Activated T-helper 1 cell treated with anti-CD3 and anti-CD28 coated beads, Interleukin-12 subunit alpha, Interleukin-12 subunit beta, Interleukin-2, Interleukin-4 antibody, amounts not matched to agents 30 ng/mL and 10 ng/mL and 1 ng/mL, durations not matched to agents 14 hours and 24 hours and 36 hours (primary cell): ENCODE measurements at regions not wholly inside any gene's neighbourhood (a gene's known extent, or its start where the extent isn't known, plus 50 kb on each side); places are given as distances from the start of the nearest gene placed in this dataset.

ENCODE experiments used
- DNase-seq: peaks from one replicate; pipeline ENCODE4 v3.0.0; 2021; ENCODE audit warnings: low spot score
- H3K27ac Mint-ChIP-seq: one replicate; pipeline ENCODE4 v1.8.0; 2021; ENCODE audit warnings: mild to moderate bottlenecking, mixed read lengths
- H3K27me3 Mint-ChIP-seq: one replicate; pipeline ENCODE4 v1.8.0; 2022; ENCODE audit warnings: mild to moderate bottlenecking, moderate library complexity, mixed read lengths; ENCODE audit not compliant: insufficient read depth
- H3K36me3 Mint-ChIP-seq: one replicate; pipeline ENCODE4 v1.8.0; 2021; ENCODE audit warnings: low read depth, mixed read lengths
- H3K4me1 Mint-ChIP-seq: one replicate; pipeline ENCODE4 v1.8.0; 2021; ENCODE audit warnings: low read depth, mixed read lengths
- H3K4me3 Mint-ChIP-seq: one replicate; pipeline ENCODE4 v1.8.0; 2021; ENCODE audit warnings: mild to moderate bottlenecking, moderate library complexity, mixed read lengths
- H3K9me3 Mint-ChIP-seq: one replicate; pipeline ENCODE4 v1.8.0; 2021; ENCODE audit warnings: mixed read lengths
- intact Hi-C: fragments of 100-400 bp; cut with micrococcal nuclease; formaldehyde crosslinking; loops from one replicate; pipeline ENCODE4 v1.15.1; 2024

DNA sequence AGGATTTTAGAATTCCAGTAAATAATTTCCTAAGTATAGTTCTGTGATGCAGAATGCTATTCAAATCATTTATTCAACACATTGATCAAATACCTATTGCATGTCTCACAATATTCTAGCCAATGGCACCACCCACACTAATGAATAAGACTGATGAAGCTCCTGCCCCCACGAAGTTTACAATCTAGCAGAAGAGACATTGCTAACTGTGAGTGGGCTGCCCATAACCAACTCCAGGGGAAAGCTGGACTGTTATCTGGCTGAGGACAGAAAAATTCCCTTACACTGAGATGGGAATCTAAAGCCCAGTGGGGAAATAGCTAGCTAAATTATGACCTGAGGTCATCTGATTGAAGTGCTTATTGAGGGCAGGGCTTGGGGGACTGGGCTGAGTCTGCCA lies 128.8 kb upstream of the LYZL2 start:
- intact Hi-C loops: no loop called here
- no peaks in the 10 kb centered on the region for H3K27me3 Mint-ChIP-seq

GRCh38 chr10:30756896-30757295 lies 127.3 kb upstream of the LYZL2 start:
- DNase-seq: no peak
- Mint-ChIP-seq H3K36me3 (no peaks in the 10 kb centered on the region), H3K27me3 (no peaks in the 10 kb centered on the region), H3K4me3 (no peak overlapping the region), H3K4me1 (peaks cover 25% of the 10 kb centered on the region), H3K9me3 (peaks cover 11% of the 10 kb centered on the region), H3K27ac (no peak overlapping the region)
- intact Hi-C loops: no loop called here

More for the DNA sequence above, 128.8 kb upstream of the LYZL2 start:
- no peak for DNase-seq
- Mint-ChIP-seq H3K27ac (no peak overlapping the region), H3K4me3 (no peak overlapping the region), H3K36me3 (no peaks in the 10 kb centered on the region), H3K9me3 (peaks cover 11% of the 10 kb centered on the region), H3K4me1 (peaks cover 31% of the 10 kb centered on the region)

- intact Hi-C loops: no loop called here
Observed at GRCh38 chr10:30756151-30756550, 126.6 kb upstream of the LYZL2 start.

DNA sequence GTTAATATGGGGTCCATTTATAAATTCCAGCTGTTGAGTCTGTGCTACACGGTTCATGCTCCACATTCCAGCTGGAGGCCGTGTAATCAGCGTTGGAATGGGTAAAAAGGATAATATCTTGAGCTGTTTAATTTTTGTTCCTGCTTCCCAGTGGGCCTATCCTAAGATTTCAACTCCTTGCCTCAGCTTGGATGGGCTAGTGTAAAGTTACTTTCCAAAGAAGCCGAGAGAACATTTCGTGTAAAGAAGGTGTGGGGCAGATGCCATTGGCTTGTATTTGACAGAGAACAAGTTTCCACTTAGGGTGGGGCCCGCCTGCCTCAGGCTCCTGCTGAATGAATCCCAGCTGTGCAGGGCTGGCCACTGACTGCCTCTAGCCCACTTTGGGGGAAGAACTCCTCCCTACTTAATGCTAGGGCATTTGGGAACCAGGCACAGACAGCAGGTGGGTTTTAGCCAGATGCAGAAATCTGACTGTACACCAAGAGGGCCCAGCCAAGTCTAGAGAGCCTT lies 125.9 kb upstream of the LYZL2 start:
- intact Hi-C loops: no loop called here
- no peaks in the 10 kb centered on the region for H3K27me3 Mint-ChIP-seq
- no peaks in the 10 kb centered on the region for H3K36me3 Mint-ChIP-seq
- H3K27ac Mint-ChIP-seq: no peak overlapping the region
- no peak for DNase-seq
- peaks cover 1% of the 10 kb centered on the region for H3K9me3 Mint-ChIP-seq
- peaks cover 39% of the 10 kb centered on the region for H3K4me1 Mint-ChIP-seq
- no peak overlapping the region for H3K4me3 Mint-ChIP-seq

More at GRCh38 chr10:30756151-30756550, 126.6 kb upstream of the LYZL2 start:
- DNase-seq: no peak
- peaks cover 8% of the 10 kb centered on the region for H3K9me3 Mint-ChIP-seq
- H3K4me3 Mint-ChIP-seq: no peak overlapping the region
- no peak overlapping the region for H3K27ac Mint-ChIP-seq
- H3K4me1 Mint-ChIP-seq: peaks cover 32% of the 10 kb centered on the region
- H3K27me3 Mint-ChIP-seq: no peaks in the 10 kb centered on the region
- no peaks in the 10 kb centered on the region for H3K36me3 Mint-ChIP-seq

- DNase-seq: no peak
- Mint-ChIP-seq H3K4me3 (no peak overlapping the region), H3K36me3 (no peaks in the 10 kb centered on the region), H3K27me3 (no peaks in the 10 kb centered on the region), H3K27ac (no peak overlapping the region), H3K9me3 (no peaks in the 10 kb centered on the region), H3K4me1 (peaks cover 55% of the 10 kb centered on the region)
- intact Hi-C loops: no loop called here
Observed at GRCh38 chr10:30752481-30752881, 122.9 kb upstream of the LYZL2 start.

GRCh38 chr10:30751678-30752331 lies 122.3 kb upstream of the LYZL2 start:
- H3K4me3 Mint-ChIP-seq: peak overlapping the region; percentile 43
- DNase-seq: no peak
- H3K36me3 Mint-ChIP-seq: no peaks in the 10 kb centered on the region
- intact Hi-C loops: loop anchor here (2.0 kb wide), 1 partner anchor 51 kb away; no protein-coding TSS in a partner anchor
- H3K27me3 Mint-ChIP-seq: no peaks in the 10 kb centered on the region
- H3K9me3 Mint-ChIP-seq: no peaks in the 10 kb centered on the region
- peak overlapping the region; percentile 80 for H3K27ac Mint-ChIP-seq
- peaks cover 61% of the 10 kb centered on the region for H3K4me1 Mint-ChIP-seq

GRCh38 chr10:30750971-30751677 lies 121.6 kb upstream of the LYZL2 start:
- Mint-ChIP-seq H3K9me3 (no peaks in the 10 kb centered on the region), H3K4me3 (peak overlapping the region; percentile 43), H3K4me1 (peaks cover 61% of the 10 kb centered on the region), H3K27ac (peak overlapping the region; percentile 80), H3K36me3 (no peaks in the 10 kb centered on the region), H3K27me3 (no peaks in the 10 kb centered on the region)
- no peak for DNase-seq
- intact Hi-C loops: loop anchor here (2.0 kb wide), 1 partner anchor 50 kb away; no protein-coding TSS in a partner anchor

- DNase-seq: no peak
- peak overlapping the region; percentile 42 for H3K27ac Mint-ChIP-seq
- intact Hi-C loops: no loop called here
- no peaks in the 10 kb centered on the region for H3K36me3 Mint-ChIP-seq
- no peaks in the 10 kb centered on the region for H3K9me3 Mint-ChIP-seq
- no peaks in the 10 kb centered on the region for H3K27me3 Mint-ChIP-seq
- peaks cover 61% of the 10 kb centered on the region for H3K4me1 Mint-ChIP-seq
- no peak overlapping the region for H3K4me3 Mint-ChIP-seq
Observed at GRCh38 chr10:30749385-30749784, 119.8 kb upstream of the LYZL2 start.

GRCh38 chr10:30748152-30748973 lies 118.8 kb upstream of the LYZL2 start:
- peak overlapping the region; percentile 1 for H3K4me3 Mint-ChIP-seq
- peak overlapping the region; percentile 76 for H3K27ac Mint-ChIP-seq
- H3K9me3 Mint-ChIP-seq: no peaks in the 10 kb centered on the region
- H3K27me3 Mint-ChIP-seq: no peaks in the 10 kb centered on the region
- H3K4me1 Mint-ChIP-seq: peaks cover 52% of the 10 kb centered on the region
- DNase-seq: no peak
- H3K36me3 Mint-ChIP-seq: no peaks in the 10 kb centered on the region
- intact Hi-C loops: no loop called here

DNA sequence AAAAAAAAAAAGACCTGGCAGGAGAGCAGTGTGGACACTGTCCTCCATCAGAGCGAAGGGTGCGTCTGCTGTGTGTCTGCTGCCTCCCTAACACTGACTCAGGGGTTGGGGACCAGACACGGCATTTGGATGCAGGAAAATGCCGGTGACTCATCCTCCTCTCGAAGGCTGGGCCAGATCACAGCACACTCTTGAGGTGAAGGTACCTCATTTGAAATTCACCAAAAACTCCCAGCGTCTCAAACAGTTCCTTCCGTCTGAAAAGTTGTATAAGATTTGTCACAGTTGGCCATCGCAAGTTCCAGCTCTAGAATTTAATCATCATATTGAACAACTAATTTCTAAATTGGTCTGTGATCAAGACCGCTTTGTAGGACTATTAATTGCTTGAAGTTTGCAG lies 118.1 kb upstream of the LYZL2 start:
- no peaks in the 10 kb centered on the region for H3K36me3 Mint-ChIP-seq
- DNase-seq: no peak
- intact Hi-C loops: loop anchor here (1.0 kb wide), 1 partner anchor 10 kb away; no protein-coding TSS in a partner anchor
- H3K9me3 Mint-ChIP-seq: no peaks in the 10 kb centered on the region
- no peaks in the 10 kb centered on the region for H3K27me3 Mint-ChIP-seq
- peak overlapping the region; percentile 51 for H3K27ac Mint-ChIP-seq
- peaks cover 56% of the 10 kb centered on the region for H3K4me1 Mint-ChIP-seq
- peak overlapping the region; percentile 1 for H3K4me3 Mint-ChIP-seq

DNA sequence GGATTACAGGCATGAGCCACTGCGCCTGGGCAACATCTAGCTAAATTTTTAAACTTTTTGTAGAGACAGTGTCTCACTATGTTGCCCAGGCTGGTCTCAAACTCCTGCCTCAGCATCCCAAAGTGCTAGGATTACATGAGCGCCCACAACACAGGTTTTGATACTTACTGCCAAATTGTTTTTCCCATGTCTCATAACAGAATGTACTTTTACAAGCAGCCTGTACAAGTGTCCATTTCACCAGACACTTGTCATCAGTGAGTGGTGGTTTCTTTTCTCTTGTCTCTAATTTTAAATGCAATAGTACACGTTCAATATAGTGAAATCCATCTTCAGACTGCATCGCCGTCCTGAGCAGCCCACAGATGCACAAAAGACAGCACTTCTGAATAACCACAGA lies 116.4 kb upstream of the LYZL2 start:
- H3K4me1 Mint-ChIP-seq: peaks cover 54% of the 10 kb centered on the region
- no peak for DNase-seq
- H3K9me3 Mint-ChIP-seq: no peaks in the 10 kb centered on the region
- intact Hi-C loops: no loop called here
- H3K27ac Mint-ChIP-seq: peak overlapping the region; percentile 62
- no peak overlapping the region for H3K4me3 Mint-ChIP-seq
- H3K36me3 Mint-ChIP-seq: no peaks in the 10 kb centered on the region
- no peaks in the 10 kb centered on the region for H3K27me3 Mint-ChIP-seq

GRCh38 chr10:30744106-30744505 lies 114.6 kb upstream of the LYZL2 start:
- no peaks in the 10 kb centered on the region for H3K27me3 Mint-ChIP-seq
- H3K4me1 Mint-ChIP-seq: peaks cover 35% of the 10 kb centered on the region
- no peaks in the 10 kb centered on the region for H3K36me3 Mint-ChIP-seq
- H3K9me3 Mint-ChIP-seq: no peaks in the 10 kb centered on the region
- DNase-seq: no peak
- intact Hi-C loops: no loop called here
- no peak overlapping the region for H3K4me3 Mint-ChIP-seq
- H3K27ac Mint-ChIP-seq: no peak overlapping the region
